Mammary epithelial cell (primary cell): ENCODE measurements at regions not wholly inside any gene's neighbourhood (a gene's known extent, or its start where the extent isn't known, plus 50 kb on each side); places are given as distances from the start of the nearest gene placed in this dataset.

Experiments used
- CTCF ChIP-seq, 2 donors: IDR thresholded peaks in 1 of 2; conservative IDR thresholded peaks in 1 of 2; 2 replicates each; pipeline ENCODE4 v1.5.1; 2011 to 2012; ENCODE audit warnings: inconsistent platforms in 2 of 2, low read length in 2 of 2, mild to moderate bottlenecking in 2 of 2, control low read depth in 1 of 2, low read depth in 1 of 2; ENCODE audit not compliant: insufficient read depth in 1 of 2; ENCODE audit errors: extremely low read depth in 1 of 2
- EZH2 ChIP-seq: IDR thresholded peaks from 2 replicates; pipeline ENCODE4 v1.6.1; 2012; ENCODE audit warnings: low read length, inconsistent platforms, borderline replicate concordance

- TF ChIP-seq CTCF (conservative IDR thresholded peaks at IDR 0.05 in 1 of 2, IDR thresholded peaks at IDR 0.05 in 1 of 2; ENCODE audit: extremely low read depth in 1 of 2, insufficient read depth in 1 of 2, low read depth in 1 of 2, low read length in 2 of 2) (no peak), EZH2 (no peak)
These were observed 1741.0 kb upstream of the PCDH10 start for GRCh38 chr4:131408102-131408501.
